GM13976 (cell line): ENCODE measurements at regions not wholly inside any gene's neighbourhood (a gene's known extent, or its start where the extent isn't known, plus 50 kb on each side); places are given as distances from the start of the nearest gene placed in this dataset.
"Not testable (repeated sequence)": the region's sequence is repeated elsewhere in the genome, so short reads cannot be mapped to it uniquely, and the experiment has no call there.

Source experiments
- DNase-seq: peaks from one replicate; pipeline ENCODE4 v3.0.0; 2012; ENCODE audit warnings: low spot score
- CTCF ChIP-seq: IDR thresholded peaks from 2 replicates; pipeline ENCODE4 v1.5.1; 2012; ENCODE audit warnings: borderline replicate concordance, mild to moderate bottlenecking; ENCODE audit not compliant: insufficient read depth; ENCODE audit errors: extremely low read depth, missing control alignments, control extremely low read depth
- in situ Hi-C: fragments of 300-500 bp; cut with MboI; formaldehyde crosslinking; loops from one replicate; pipeline ENCODE4 v1.12.0; 2022; ENCODE audit warnings: low sequenced_read_pairs, mixed read lengths, inconsistent platforms; ENCODE audit not compliant: unreplicated experiment

GRCh38 chr7:15821484-15822427 lies 135.3 kb upstream of the MEOX2 start:
- in situ Hi-C loops, result no loop called here
- no peak for DNase-seq
- no peak for TF ChIP-seq CTCF

- in situ Hi-C loops, result no loop called here
- TF ChIP-seq CTCF, result no peak
- no peak for DNase-seq
Measured at GRCh38 chr7:15820319-15820718, 133.8 kb upstream of the MEOX2 start.

GRCh38 chr7:15816835-15817426 lies 130.4 kb upstream of the MEOX2 start:
- DNase-seq, result no peak
- in situ Hi-C loops, result no loop called here
- TF ChIP-seq CTCF, result no peak

- no peak for TF ChIP-seq CTCF
- in situ Hi-C loops, result no loop called here
- DNase-seq, result no peak
Measured at GRCh38 chr7:15813448-15813847, 127.0 kb upstream of the MEOX2 start.

- DNase-seq, result not testable (repeated sequence)
Measured at GRCh38 chr7:15810383-15810782, 123.9 kb upstream of the MEOX2 start.

GRCh38 chr7:15809936-15810335 lies 123.5 kb upstream of the MEOX2 start:
- in situ Hi-C loops, DNase-seq: not testable (repeated sequence)

More at GRCh38 chr7:15810383-15810782, 123.9 kb upstream of the MEOX2 start:
- in situ Hi-C loops, result not testable (repeated sequence)

- in situ Hi-C loops, result no loop called here
- no peak for TF ChIP-seq CTCF
- no peak for DNase-seq
Measured at GRCh38 chr7:15805891-15806290, 119.4 kb upstream of the MEOX2 start.
